ENCODE measurements at regions not wholly inside any gene's neighbourhood (a gene's known extent, or its start where the extent isn't known, plus 50 kb on each side); places are given as distances from the start of the nearest gene placed in this dataset.

GRCh38 chr18:60123031-60123430 is 223.2 kb downstream of the PMAIP1 start:
- intact Hi-C loops (cut with DNase I; ENCODE audit: low total_unique reads) = no loop called here
- no peak overlapping the region for H3K4me3 ChIP-seq
- no peaks in the 10 kb centered on the region for H3K9me3 ChIP-seq
- TF ChIP-seq CTCF (IDR thresholded peaks at IDR 0.05) = no peak
- TF ChIP-seq POLR2A (IDR thresholded peaks at IDR 0.05) = no peak
- DNase-seq = no peak
- no peak overlapping the region for H3K27ac ChIP-seq
- no peaks in the 10 kb centered on the region for H3K27me3 ChIP-seq
- H3K36me3 ChIP-seq = no peaks in the 10 kb centered on the region
- no peaks in the 10 kb centered on the region for H3K4me1 ChIP-seq

- DNase-seq = no peak
- H3K27me3 ChIP-seq = no peaks in the 10 kb centered on the region
- no peak overlapping the region for H3K27ac ChIP-seq
- no peaks in the 10 kb centered on the region for H3K36me3 ChIP-seq
- no peak for TF ChIP-seq POLR2A (IDR thresholded peaks at IDR 0.05)
- TF ChIP-seq CTCF (IDR thresholded peaks at IDR 0.05) = no peak
- no peak overlapping the region for H3K4me3 ChIP-seq
- intact Hi-C loops (cut with DNase I; ENCODE audit: low total_unique reads) = no loop called here
- H3K4me1 ChIP-seq = no peaks in the 10 kb centered on the region
- no peaks in the 10 kb centered on the region for H3K9me3 ChIP-seq
Measured at GRCh38 chr18:60122339-60122738, 222.5 kb downstream of the PMAIP1 start.

- intact Hi-C loops (cut with DNase I; ENCODE audit: low total_unique reads) = no loop called here
- no peak overlapping the region for H3K4me3 ChIP-seq
Measured at GRCh38 chr18:60120231-60120750, 220.5 kb downstream of the PMAIP1 start.

GRCh38 chr18:60117321-60117720 is 217.5 kb downstream of the PMAIP1 start:
- no peaks in the 10 kb centered on the region for H3K9me3 ChIP-seq

More at GRCh38 chr18:60120231-60120750, 220.5 kb downstream of the PMAIP1 start:
- no peak overlapping the region for H3K27ac ChIP-seq
- TF ChIP-seq POLR2A (IDR thresholded peaks at IDR 0.05) = no peak
- TF ChIP-seq CTCF (IDR thresholded peaks at IDR 0.05) = no peak
- no peaks in the 10 kb centered on the region for H3K27me3 ChIP-seq
- no peak for DNase-seq
- H3K9me3 ChIP-seq = no peaks in the 10 kb centered on the region
- no peaks in the 10 kb centered on the region for H3K4me1 ChIP-seq
- H3K36me3 ChIP-seq = no peaks in the 10 kb centered on the region

GRCh38 chr18:60113396-60113795 is 213.6 kb downstream of the PMAIP1 start:
- no peaks in the 10 kb centered on the region for H3K27me3 ChIP-seq
- H3K36me3 ChIP-seq = no peaks in the 10 kb centered on the region
- no peaks in the 10 kb centered on the region for H3K4me1 ChIP-seq
- TF ChIP-seq CTCF (IDR thresholded peaks at IDR 0.05) = no peak
- TF ChIP-seq POLR2A (IDR thresholded peaks at IDR 0.05) = no peak
- intact Hi-C loops (cut with DNase I; ENCODE audit: low total_unique reads) = no loop called here
- H3K27ac ChIP-seq = no peak overlapping the region
- H3K9me3 ChIP-seq = no peaks in the 10 kb centered on the region
- H3K4me3 ChIP-seq = no peak overlapping the region
- DNase-seq = no peak

More at GRCh38 chr18:60117321-60117720, 217.5 kb downstream of the PMAIP1 start:
- DNase-seq = no peak
- TF ChIP-seq CTCF (IDR thresholded peaks at IDR 0.05) (no peak), POLR2A (IDR thresholded peaks at IDR 0.05) (no peak)
- H3K4me1 ChIP-seq = no peaks in the 10 kb centered on the region
- no peaks in the 10 kb centered on the region for H3K27me3 ChIP-seq
- intact Hi-C loops (cut with DNase I; ENCODE audit: low total_unique reads) = no loop called here
- H3K4me3 ChIP-seq = no peak overlapping the region
- H3K36me3 ChIP-seq = no peaks in the 10 kb centered on the region
- H3K27ac ChIP-seq = no peak overlapping the region
